Neuron (in vitro differentiated cells): ENCODE measurements at regions not wholly inside any gene's neighbourhood (a gene's known extent, or its start where the extent isn't known, plus 50 kb on each side); places are given as distances from the start of the nearest gene placed in this dataset.

Source experiments
- H2AFZ ChIP-seq: one replicate; pipeline ENCODE4 v1.6.1; 2013; ENCODE audit warnings: low read depth, mild to moderate bottlenecking, inconsistent platforms, low read length, moderate library complexity
- H3K27me3 ChIP-seq: one replicate; pipeline ENCODE4 v1.6.1; 2013; ENCODE audit warnings: low read length; ENCODE audit not compliant: insufficient read depth
- H3K36me3 ChIP-seq: one replicate; pipeline ENCODE4 v1.6.1; 2013; ENCODE audit warnings: low read length; ENCODE audit not compliant: insufficient read depth
- H3K4me1 ChIP-seq: one replicate; pipeline ENCODE4 v1.6.1; 2013; ENCODE audit warnings: low read length; ENCODE audit not compliant: insufficient read depth
- H3K4me3 ChIP-seq: 2 replicates; pipeline ENCODE4 v1.5.1; 2013; ENCODE audit warnings: mild to moderate bottlenecking, low read length, moderate library complexity
- H3K9me3 ChIP-seq: one replicate; pipeline ENCODE4 v1.6.1; 2013; ENCODE audit warnings: low read length

GRCh38 chr6:150739711-150740349, 125.7 kb upstream of the MTHFD1L start:
- Histone ChIP-seq H3K4me3 (no peak overlapping the region), H2AFZ (no peak overlapping the region), H3K36me3 (peaks cover 29% of the 10 kb centered on the region), H3K4me1 (peaks cover 10% of the 10 kb centered on the region), H3K27me3 (no peaks in the 10 kb centered on the region), H3K9me3 (peaks cover 2% of the 10 kb centered on the region)

- no peak overlapping the region for H2AFZ ChIP-seq
- H3K27me3 ChIP-seq, result no peaks in the 10 kb centered on the region
- H3K4me1 ChIP-seq, result peaks cover 10% of the 10 kb centered on the region
- H3K36me3 ChIP-seq, result peaks cover 25% of the 10 kb centered on the region
- no peak overlapping the region for H3K4me3 ChIP-seq
- peaks cover 2% of the 10 kb centered on the region for H3K9me3 ChIP-seq
These were observed 125.0 kb upstream of the MTHFD1L start for GRCh38 chr6:150740453-150740852.

DNA sequence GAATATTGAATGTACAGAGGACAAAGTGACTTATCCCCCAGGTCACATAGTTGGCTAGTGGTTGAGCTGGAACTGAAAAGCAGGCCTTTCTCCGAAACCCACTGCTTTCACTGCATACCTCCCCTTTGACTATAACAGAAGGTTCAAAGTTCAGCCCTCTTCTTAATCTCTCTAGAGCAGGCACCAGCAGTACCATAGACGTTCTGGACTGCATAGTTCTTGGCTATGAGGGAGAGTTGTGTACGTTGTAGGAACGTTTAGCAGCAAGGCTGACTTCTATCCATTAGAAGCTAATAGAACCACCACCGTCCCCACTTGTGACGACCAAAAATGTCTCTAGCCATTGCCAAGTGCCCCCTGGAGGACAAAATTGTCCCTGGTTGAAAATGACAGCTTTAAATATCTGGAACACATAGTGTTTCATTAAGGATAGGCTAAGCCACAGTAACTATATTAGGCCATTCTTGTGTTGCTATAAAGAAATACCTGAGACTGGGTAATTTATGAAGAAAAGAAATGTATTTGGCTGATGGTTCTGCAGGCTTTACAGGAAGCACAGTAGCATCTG, 123.8 kb upstream of the MTHFD1L start:
- Histone ChIP-seq H2AFZ (no peak overlapping the region), H3K4me1 (peaks cover 10% of the 10 kb centered on the region), H3K4me3 (no peak overlapping the region), H3K27me3 (no peaks in the 10 kb centered on the region), H3K36me3 (peaks cover 17% of the 10 kb centered on the region), H3K9me3 (peaks cover 2% of the 10 kb centered on the region)

GRCh38 chr6:150744522-150745260, 120.8 kb upstream of the MTHFD1L start:
- H2AFZ ChIP-seq, result no peak overlapping the region

GRCh38 chr6:150745896-150746295, 119.6 kb upstream of the MTHFD1L start:
- Histone ChIP-seq H3K4me1 (no peaks in the 10 kb centered on the region), H2AFZ (no peak overlapping the region), H3K4me3 (no peak overlapping the region), H3K36me3 (peaks cover 15% of the 10 kb centered on the region), H3K9me3 (peaks cover 4% of the 10 kb centered on the region), H3K27me3 (no peaks in the 10 kb centered on the region)

More at GRCh38 chr6:150744522-150745260, 120.8 kb upstream of the MTHFD1L start:
- Histone ChIP-seq H3K4me1 (peaks cover 7% of the 10 kb centered on the region), H3K27me3 (no peaks in the 10 kb centered on the region), H3K36me3 (peaks cover 18% of the 10 kb centered on the region), H3K9me3 (peaks cover 4% of the 10 kb centered on the region), H3K4me3 (no peak overlapping the region)

GRCh38 chr6:150747155-150747554, 118.3 kb upstream of the MTHFD1L start:
- Histone ChIP-seq H3K4me3 (no peak overlapping the region), H2AFZ (no peak overlapping the region), H3K9me3 (peaks cover 2% of the 10 kb centered on the region), H3K36me3 (peaks cover 10% of the 10 kb centered on the region), H3K27me3 (no peaks in the 10 kb centered on the region), H3K4me1 (peaks cover 3% of the 10 kb centered on the region)

DNA sequence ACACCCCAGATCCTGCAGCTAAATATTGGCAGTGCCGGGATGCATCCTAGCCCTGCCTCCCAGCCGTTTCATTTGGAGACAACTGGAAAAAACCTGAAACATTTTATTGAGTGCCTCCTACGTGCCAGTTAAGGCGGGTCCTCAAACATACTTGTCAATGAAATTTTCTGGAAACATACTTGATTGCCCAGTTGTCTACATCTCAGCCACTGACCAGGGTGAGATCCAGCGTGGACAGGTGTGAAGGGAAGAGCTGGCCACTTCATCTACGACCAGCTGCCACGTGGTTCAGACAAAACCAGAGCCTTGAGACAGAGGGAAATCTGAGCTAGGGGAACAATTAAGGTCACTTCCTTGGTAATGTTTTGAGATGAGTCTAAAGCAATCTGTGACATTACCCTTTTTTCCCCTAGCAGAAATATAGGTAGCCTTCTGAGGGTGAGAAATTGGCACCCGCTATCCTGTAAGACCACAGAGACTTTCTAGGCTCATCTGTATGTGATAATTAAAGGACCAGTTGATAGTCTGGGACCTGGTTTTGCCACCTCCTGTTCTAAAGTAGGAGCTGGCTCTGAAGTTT, 116.3 kb upstream of the MTHFD1L start:
- peaks cover 22% of the 10 kb centered on the region for H3K4me1 ChIP-seq
- peaks cover 2% of the 10 kb centered on the region for H3K9me3 ChIP-seq
- H2AFZ ChIP-seq, result no peak overlapping the region
- H3K4me3 ChIP-seq, result no peak overlapping the region
- H3K36me3 ChIP-seq, result peaks cover 7% of the 10 kb centered on the region
- no peaks in the 10 kb centered on the region for H3K27me3 ChIP-seq

GRCh38 chr6:150751296-150751695, 114.2 kb upstream of the MTHFD1L start:
- H3K4me1 ChIP-seq, result peaks cover 43% of the 10 kb centered on the region
- peaks cover 2% of the 10 kb centered on the region for H3K9me3 ChIP-seq
- no peaks in the 10 kb centered on the region for H3K27me3 ChIP-seq
- H3K4me3 ChIP-seq, result no peak overlapping the region
- H3K36me3 ChIP-seq, result peaks cover 3% of the 10 kb centered on the region
- H2AFZ ChIP-seq, result no peak overlapping the region

DNA sequence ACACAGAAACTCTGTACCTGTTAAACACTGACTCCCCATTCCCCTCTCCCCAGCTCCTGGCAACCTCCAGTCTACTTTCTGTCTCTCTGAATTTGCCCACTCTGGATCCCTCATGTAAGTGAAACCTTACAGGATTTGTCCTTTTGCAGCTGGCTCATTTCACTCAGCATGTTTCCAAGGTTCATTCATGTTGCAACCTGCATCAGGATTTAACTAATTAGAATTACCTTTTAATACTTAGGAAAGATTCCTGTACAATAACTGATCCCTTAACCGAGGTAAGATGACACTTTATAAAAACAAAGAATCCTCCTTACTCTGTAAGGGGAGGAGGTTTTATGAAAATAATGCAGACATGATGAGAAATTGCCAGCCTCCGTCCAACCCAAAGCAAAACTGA, 113.1 kb upstream of the MTHFD1L start:
- Histone ChIP-seq H3K27me3 (no peaks in the 10 kb centered on the region), H2AFZ (no peak overlapping the region), H3K4me3 (no peak overlapping the region), H3K9me3 (peaks cover 2% of the 10 kb centered on the region), H3K4me1 (peaks cover 47% of the 10 kb centered on the region), H3K36me3 (peaks cover under 1% of the 10 kb centered on the region)

GRCh38 chr6:150753371-150754064, 112.0 kb upstream of the MTHFD1L start:
- H2AFZ ChIP-seq, result no peak overlapping the region
- peaks cover 3% of the 10 kb centered on the region for H3K9me3 ChIP-seq
- peak overlapping the region; percentile 31 for H3K4me3 ChIP-seq
- H3K4me1 ChIP-seq, result peaks cover 47% of the 10 kb centered on the region
- H3K36me3 ChIP-seq, result peaks cover 5% of the 10 kb centered on the region
- H3K27me3 ChIP-seq, result no peaks in the 10 kb centered on the region

DNA sequence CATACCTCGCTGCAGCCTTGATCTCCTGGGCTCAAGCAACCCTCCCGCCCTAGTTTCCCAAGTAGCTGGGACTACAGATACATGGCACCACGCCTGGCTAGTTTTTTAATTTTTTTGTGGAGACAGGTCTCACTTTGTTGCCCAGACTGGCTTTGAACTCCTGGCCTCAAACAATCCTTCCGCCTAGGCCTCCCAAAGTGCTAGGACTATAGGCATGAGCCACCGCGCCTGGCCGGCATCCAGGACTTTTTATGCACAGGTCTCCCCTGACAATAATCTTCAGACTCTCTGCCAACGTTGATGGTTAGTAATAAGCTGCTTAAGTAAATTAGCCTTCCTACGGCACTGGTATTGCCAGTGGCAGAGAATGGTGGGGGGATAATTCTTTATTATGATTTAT, 110.5 kb upstream of the MTHFD1L start:
- peaks cover 3% of the 10 kb centered on the region for H3K9me3 ChIP-seq
- no peak overlapping the region for H3K4me3 ChIP-seq
- H2AFZ ChIP-seq, result no peak overlapping the region
- H3K36me3 ChIP-seq, result peaks cover 5% of the 10 kb centered on the region
- H3K4me1 ChIP-seq, result peaks cover 58% of the 10 kb centered on the region
- H3K27me3 ChIP-seq, result no peaks in the 10 kb centered on the region

DNA sequence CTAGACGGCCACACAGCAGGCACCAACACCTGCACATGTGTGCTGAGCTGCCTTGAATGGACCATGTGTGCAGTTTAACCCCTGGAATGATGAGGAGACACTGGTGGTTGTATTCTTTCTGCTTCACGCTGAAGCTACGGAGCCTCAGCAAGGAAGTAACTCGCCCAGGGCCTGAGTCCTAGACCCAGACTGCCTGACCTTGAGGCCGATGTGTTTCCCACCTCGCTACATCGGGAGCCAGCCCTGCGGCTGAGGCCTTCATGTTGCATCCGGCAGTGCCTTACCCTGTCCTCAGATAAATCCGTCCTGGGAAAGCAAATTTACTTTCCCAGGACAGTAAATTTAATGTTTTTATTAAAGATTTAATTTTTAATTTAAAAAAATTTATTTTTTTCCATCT, 110.0 kb upstream of the MTHFD1L start:
- Histone ChIP-seq H2AFZ (no peak overlapping the region), H3K36me3 (peaks cover 5% of the 10 kb centered on the region), H3K27me3 (no peaks in the 10 kb centered on the region), H3K9me3 (peaks cover 3% of the 10 kb centered on the region), H3K4me1 (peaks cover 63% of the 10 kb centered on the region), H3K4me3 (no peak overlapping the region)

DNA sequence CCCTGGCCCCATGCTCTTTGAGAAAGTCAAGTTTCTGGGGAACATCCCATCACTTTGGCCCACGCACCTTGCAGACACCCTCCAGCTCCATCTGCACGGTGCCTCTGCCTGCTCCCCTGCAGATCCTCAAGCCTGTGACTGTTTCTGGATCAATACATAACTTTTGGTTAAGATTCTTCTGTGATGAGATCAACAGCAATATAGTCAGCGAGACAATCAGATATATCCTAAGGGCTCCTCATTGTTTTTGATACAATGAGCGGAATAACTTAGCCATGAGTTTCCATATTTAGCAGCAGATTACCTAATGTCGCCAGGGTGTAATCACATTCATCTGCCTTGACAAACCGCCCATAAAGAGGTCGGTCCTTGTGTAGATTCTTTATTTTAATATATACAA, 109.3 kb upstream of the MTHFD1L start:
- no peak overlapping the region for H2AFZ ChIP-seq
- H3K36me3 ChIP-seq, result peaks cover 5% of the 10 kb centered on the region
- peaks cover 3% of the 10 kb centered on the region for H3K9me3 ChIP-seq
- no peaks in the 10 kb centered on the region for H3K27me3 ChIP-seq
- peaks cover 67% of the 10 kb centered on the region for H3K4me1 ChIP-seq
- H3K4me3 ChIP-seq, result no peak overlapping the region
